Choroid plexus epithelial cell (primary cell): ENCODE measurements at regions not wholly inside any gene's neighbourhood (a gene's known extent, or its start where the extent isn't known, plus 50 kb on each side); places are given as distances from the start of the nearest gene placed in this dataset.
A peak's percentile ranks its signal among the peaks of the same experiment; 100 is the strongest.

Source experiments
- DNase-seq: peaks from one replicate; pipeline ENCODE4 v3.0.0-alpha.2; 2010; ENCODE audit warnings: low read depth
- H3K4me3 ChIP-seq: 2 replicates; pipeline ENCODE4 v1.5.1; 2011; ENCODE audit warnings: low read depth, mild to moderate bottlenecking, control low read depth, low read length, moderate library complexity
- TF ChIP-seq, protein P1 (sequence below): conservative IDR thresholded peaks from 2 replicates; pipeline ENCODE4 v1.5.1; 2011; ENCODE audit warnings: low read depth, mild to moderate bottlenecking, control low read depth, inconsistent platforms, low read length, moderate library complexity

DNA sequence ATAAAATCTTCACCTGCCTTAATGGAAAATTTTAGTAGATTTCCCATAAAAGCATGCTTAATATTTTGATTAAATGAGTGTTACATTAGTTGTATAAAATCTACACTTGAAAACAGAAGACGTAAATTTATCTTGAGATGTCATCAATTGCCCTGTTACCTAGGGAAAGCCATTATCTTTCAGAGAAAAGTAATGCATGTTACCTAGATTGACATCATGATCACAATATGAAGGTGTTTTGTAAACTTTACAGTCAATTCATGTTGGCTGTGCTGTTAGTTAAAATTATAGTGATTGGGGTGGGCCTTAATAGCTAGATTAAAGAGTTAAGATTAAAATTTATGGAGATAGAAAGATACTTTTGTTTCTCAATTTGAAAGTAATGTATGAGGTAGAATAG lies 293.2 kb upstream of the PCDH18 start:
- no peak overlapping the region for H3K4me3 ChIP-seq
- TF ChIP-seq, protein P1, sequence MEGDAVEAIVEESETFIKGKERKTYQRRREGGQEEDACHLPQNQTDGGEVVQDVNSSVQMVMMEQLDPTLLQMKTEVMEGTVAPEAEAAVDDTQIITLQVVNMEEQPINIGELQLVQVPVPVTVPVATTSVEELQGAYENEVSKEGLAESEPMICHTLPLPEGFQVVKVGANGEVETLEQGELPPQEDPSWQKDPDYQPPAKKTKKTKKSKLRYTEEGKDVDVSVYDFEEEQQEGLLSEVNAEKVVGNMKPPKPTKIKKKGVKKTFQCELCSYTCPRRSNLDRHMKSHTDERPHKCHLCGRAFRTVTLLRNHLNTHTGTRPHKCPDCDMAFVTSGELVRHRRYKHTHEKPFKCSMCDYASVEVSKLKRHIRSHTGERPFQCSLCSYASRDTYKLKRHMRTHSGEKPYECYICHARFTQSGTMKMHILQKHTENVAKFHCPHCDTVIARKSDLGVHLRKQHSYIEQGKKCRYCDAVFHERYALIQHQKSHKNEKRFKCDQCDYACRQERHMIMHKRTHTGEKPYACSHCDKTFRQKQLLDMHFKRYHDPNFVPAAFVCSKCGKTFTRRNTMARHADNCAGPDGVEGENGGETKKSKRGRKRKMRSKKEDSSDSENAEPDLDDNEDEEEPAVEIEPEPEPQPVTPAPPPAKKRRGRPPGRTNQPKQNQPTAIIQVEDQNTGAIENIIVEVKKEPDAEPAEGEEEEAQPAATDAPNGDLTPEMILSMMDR, result no peak
- DNase-seq, result no peak

GRCh38 chr4:137823007-137823406 lies 290.7 kb upstream of the PCDH18 start:
- TF ChIP-seq, protein P1, result no peak
- H3K4me3 ChIP-seq, result no peak overlapping the region
- no peak for DNase-seq

- no peak overlapping the region for H3K4me3 ChIP-seq
- TF ChIP-seq, protein P1, result peak; percentile 83
- peak; percentile 83 for DNase-seq
Measured at GRCh38 chr4:137819964-137820383, 287.7 kb upstream of the PCDH18 start.

DNA sequence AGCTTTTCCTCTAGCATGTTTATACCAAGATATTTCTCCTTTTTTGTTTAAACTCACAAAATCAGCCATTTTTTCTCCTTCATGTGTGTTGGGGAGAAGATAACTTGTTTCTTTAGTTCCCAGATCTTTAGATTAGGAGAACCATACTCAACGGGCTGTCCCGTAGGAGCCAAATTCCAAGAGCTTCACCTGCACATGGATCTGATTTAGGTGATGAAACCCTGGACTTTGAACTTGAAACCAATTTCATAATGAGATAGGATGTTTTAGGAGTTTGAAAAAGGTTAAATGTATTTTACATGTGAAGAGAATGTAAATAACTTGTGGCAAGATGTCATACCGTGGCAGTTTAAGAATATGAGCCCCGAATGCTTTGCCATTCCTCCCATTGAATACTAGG lies 280.0 kb upstream of the PCDH18 start:
- DNase-seq, result no peak
- no peak overlapping the region for H3K4me3 ChIP-seq
- TF ChIP-seq, protein P1, result no peak

- TF ChIP-seq, protein P1, result no peak
- DNase-seq, result no peak
- H3K4me3 ChIP-seq, result no peak overlapping the region
Measured at GRCh38 chr4:137806420-137806819, 274.1 kb upstream of the PCDH18 start.

- TF ChIP-seq, protein P1, result no peak
- DNase-seq, result no peak
- no peak overlapping the region for H3K4me3 ChIP-seq
Measured at GRCh38 chr4:137804906-137805495, 272.7 kb upstream of the PCDH18 start.

DNA sequence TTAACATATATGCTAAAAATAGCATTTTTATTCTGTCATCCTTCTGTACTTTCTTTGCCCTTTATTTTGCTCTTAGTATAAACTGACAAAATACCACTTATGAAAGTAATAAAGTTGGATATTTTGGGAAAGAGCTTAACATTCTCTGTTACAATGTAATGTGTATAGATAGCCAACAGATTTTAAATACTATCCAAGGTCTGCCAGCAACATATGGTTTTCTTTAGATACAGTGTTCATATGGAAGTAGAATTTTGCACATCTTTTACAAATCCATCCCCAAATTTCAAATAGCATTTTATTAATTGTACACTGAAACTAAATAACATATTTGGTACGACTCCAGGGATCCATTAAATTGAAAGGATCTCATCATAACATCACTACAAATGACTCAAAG lies 268.6 kb upstream of the PCDH18 start:
- TF ChIP-seq, protein P1, result no peak
- no peak overlapping the region for H3K4me3 ChIP-seq
- no peak for DNase-seq
